ENCODE measurements at regions not wholly inside any gene's neighbourhood (a gene's known extent, or its start where the extent isn't known, plus 50 kb on each side); places are given as distances from the start of the nearest gene placed in this dataset.

DNA sequence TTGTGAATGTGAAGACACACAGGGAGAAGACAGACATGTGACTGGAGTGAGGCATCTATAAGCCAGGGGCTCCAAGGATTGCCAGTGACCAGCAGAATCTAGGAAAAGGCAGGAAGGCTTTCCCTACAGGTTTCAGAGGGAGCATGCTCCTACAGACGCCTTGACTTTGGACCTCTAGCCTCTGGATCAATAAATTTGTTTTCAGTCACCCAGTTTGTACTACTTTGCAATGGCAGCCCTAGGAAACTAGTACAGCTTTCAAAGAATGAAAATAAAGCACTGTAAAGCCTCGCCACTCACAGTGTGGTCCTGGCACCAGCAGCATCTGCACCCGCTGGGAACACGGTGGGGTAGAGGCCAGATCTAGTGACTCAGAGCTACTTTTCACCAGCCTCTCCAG is 510.0 kb downstream of the LTN1 start:
- Histone ChIP-seq H3K9me3 (replicated peaks; ENCODE audit: control insufficient read depth, insufficient read depth, low read depth, low read length) (no peaks in the 10 kb centered on the region; the same call in none of the 2 replicates), H3K4me3 (no peak overlapping the region), H3K79me2 (ENCODE audit: control insufficient read depth, insufficient read depth, low read length) (no peaks in the 10 kb centered on the region), H3K4me2 (ENCODE audit: insufficient read depth, low read length) (no peak overlapping the region), H3K36me3 (ENCODE audit: control insufficient read depth, insufficient read depth, low read length) (no peaks in the 10 kb centered on the region), H3K9ac (ENCODE audit: insufficient read depth in 1 of 2, low read depth in 2 of 2, low read length in 2 of 2) (no peak overlapping the region), H3K27ac (ENCODE audit: extremely low read depth, low read depth, low read length) (no peak overlapping the region), H2AFZ (ENCODE audit: low read depth, low read length) (no peak overlapping the region), H3K27me3 (ENCODE audit: control insufficient read depth in 2 of 2, insufficient read depth in 2 of 2, low read length in 2 of 2) (no peaks in the 10 kb centered on the region), H3K9me1 (ENCODE audit: control insufficient read depth, insufficient read depth, low read length) (no peaks in the 10 kb centered on the region), H4K20me1 (replicated peaks; ENCODE audit: control insufficient read depth, insufficient read depth, low read length) (no peaks in the 10 kb centered on the region), H3K4me1 (replicated peaks in 1 of 2; ENCODE audit: control insufficient read depth in 2 of 2, insufficient read depth in 2 of 2, low read length in 2 of 2) (no peaks in the 10 kb centered on the region)
- DNase-seq (ENCODE audit: extremely low read depth in 1 of 4, low spot score in 3 of 4) = no peak
- WGBS (ENCODE audit: insufficient coverage, low coverage, missing lambda C conversion rate) = 0% methylated on average over 4 of the region's 4 CpGs
- BruUV-seq (replicated peaks) = no TSS peak
- in situ Hi-C loops (cut with MboI) (no loop called here), intact Hi-C loops (cut with micrococcal nuclease) (no loop called here)
- ATAC-seq = no peak
- ChIA-PET POLR2A (no interaction called here), CTCF (ENCODE audit: low intra/inter-chr PET ratio) (no interaction called here)
- FAIRE-seq = no peak
- TF ChIP-seq, protein P1, sequence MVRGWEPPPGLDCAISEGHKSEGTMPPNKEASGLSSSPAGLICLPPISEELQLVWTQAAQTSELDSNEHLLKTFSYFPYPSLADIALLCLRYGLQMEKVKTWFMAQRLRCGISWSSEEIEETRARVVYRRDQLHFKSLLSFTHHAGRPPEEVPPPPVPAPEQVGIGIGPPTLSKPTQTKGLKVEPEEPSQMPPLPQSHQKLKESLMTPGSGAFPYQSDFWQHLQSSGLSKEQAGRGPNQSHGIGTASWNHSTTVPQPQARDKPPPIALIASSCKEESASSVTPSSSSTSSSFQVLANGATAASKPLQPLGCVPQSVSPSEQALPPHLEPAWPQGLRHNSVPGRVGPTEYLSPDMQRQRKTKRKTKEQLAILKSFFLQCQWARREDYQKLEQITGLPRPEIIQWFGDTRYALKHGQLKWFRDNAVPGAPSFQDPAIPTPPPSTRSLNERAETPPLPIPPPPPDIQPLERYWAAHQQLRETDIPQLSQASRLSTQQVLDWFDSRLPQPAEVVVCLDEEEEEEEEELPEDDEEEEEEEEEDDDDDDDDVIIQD (CRISPR knock-in tag; IDR thresholded peaks at IDR 0.05) = no peak
- TF ChIP-seq, protein P2, sequence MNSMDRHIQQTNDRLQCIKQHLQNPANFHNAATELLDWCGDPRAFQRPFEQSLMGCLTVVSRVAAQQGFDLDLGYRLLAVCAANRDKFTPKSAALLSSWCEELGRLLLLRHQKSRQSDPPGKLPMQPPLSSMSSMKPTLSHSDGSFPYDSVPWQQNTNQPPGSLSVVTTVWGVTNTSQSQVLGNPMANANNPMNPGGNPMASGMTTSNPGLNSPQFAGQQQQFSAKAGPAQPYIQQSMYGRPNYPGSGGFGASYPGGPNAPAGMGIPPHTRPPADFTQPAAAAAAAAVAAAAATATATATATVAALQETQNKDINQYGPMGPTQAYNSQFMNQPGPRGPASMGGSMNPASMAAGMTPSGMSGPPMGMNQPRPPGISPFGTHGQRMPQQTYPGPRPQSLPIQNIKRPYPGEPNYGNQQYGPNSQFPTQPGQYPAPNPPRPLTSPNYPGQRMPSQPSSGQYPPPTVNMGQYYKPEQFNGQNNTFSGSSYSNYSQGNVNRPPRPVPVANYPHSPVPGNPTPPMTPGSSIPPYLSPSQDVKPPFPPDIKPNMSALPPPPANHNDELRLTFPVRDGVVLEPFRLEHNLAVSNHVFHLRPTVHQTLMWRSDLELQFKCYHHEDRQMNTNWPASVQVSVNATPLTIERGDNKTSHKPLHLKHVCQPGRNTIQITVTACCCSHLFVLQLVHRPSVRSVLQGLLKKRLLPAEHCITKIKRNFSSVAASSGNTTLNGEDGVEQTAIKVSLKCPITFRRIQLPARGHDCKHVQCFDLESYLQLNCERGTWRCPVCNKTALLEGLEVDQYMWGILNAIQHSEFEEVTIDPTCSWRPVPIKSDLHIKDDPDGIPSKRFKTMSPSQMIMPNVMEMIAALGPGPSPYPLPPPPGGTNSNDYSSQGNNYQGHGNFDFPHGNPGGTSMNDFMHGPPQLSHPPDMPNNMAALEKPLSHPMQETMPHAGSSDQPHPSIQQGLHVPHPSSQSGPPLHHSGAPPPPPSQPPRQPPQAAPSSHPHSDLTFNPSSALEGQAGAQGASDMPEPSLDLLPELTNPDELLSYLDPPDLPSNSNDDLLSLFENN (IDR thresholded peaks at IDR 0.05; ENCODE audit: low read depth in 2 of 2, low read length in 2 of 2) = no peak
- TF ChIP-seq ZFX (CRISPR knock-in tag; IDR thresholded peaks at IDR 0.05) (no peak), MCM5 (IDR thresholded peaks at IDR 0.05; ENCODE audit: low read depth) (no peak), CBFA2T2 (conservative IDR thresholded peaks at IDR 0.05) (no peak), NR3C1 (CRISPR knock-in tag; IDR thresholded peaks at IDR 0.05) (no peak)
- TF ChIP-seq, protein P3, sequence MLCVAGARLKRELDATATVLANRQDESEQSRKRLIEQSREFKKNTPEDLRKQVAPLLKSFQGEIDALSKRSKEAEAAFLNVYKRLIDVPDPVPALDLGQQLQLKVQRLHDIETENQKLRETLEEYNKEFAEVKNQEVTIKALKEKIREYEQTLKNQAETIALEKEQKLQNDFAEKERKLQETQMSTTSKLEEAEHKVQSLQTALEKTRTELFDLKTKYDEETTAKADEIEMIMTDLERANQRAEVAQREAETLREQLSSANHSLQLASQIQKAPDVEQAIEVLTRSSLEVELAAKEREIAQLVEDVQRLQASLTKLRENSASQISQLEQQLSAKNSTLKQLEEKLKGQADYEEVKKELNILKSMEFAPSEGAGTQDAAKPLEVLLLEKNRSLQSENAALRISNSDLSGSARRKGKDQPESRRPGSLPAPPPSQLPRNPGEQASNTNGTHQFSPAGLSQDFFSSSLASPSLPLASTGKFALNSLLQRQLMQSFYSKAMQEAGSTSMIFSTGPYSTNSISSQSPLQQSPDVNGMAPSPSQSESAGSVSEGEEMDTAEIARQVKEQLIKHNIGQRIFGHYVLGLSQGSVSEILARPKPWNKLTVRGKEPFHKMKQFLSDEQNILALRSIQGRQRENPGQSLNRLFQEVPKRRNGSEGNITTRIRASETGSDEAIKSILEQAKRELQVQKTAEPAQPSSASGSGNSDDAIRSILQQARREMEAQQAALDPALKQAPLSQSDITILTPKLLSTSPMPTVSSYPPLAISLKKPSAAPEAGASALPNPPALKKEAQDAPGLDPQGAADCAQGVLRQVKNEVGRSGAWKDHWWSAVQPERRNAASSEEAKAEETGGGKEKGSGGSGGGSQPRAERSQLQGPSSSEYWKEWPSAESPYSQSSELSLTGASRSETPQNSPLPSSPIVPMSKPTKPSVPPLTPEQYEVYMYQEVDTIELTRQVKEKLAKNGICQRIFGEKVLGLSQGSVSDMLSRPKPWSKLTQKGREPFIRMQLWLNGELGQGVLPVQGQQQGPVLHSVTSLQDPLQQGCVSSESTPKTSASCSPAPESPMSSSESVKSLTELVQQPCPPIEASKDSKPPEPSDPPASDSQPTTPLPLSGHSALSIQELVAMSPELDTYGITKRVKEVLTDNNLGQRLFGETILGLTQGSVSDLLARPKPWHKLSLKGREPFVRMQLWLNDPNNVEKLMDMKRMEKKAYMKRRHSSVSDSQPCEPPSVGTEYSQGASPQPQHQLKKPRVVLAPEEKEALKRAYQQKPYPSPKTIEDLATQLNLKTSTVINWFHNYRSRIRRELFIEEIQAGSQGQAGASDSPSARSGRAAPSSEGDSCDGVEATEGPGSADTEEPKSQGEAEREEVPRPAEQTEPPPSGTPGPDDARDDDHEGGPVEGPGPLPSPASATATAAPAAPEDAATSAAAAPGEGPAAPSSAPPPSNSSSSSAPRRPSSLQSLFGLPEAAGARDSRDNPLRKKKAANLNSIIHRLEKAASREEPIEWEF (CRISPR knock-in tag; IDR thresholded peaks at IDR 0.05) = no peak
- TF ChIP-seq, protein P4, sequence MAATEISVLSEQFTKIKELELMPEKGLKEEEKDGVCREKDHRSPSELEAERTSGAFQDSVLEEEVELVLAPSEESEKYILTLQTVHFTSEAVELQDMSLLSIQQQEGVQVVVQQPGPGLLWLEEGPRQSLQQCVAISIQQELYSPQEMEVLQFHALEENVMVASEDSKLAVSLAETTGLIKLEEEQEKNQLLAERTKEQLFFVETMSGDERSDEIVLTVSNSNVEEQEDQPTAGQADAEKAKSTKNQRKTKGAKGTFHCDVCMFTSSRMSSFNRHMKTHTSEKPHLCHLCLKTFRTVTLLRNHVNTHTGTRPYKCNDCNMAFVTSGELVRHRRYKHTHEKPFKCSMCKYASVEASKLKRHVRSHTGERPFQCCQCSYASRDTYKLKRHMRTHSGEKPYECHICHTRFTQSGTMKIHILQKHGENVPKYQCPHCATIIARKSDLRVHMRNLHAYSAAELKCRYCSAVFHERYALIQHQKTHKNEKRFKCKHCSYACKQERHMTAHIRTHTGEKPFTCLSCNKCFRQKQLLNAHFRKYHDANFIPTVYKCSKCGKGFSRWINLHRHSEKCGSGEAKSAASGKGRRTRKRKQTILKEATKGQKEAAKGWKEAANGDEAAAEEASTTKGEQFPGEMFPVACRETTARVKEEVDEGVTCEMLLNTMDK (IDR thresholded peaks at IDR 0.05; ENCODE audit: borderline replicate concordance, insufficient read depth, low read depth, low read length, poor library complexity, severe bottlenecking) = no peak
